ENCODE measurements at regions not wholly inside any gene's neighbourhood (a gene's known extent, or its start where the extent isn't known, plus 50 kb on each side); places are given as distances from the start of the nearest gene placed in this dataset.
"Not testable (repeated sequence)": the region's sequence is repeated elsewhere in the genome, so short reads cannot be mapped to it uniquely, and the experiment has no call there.

- no peak overlapping the region for H2AFZ ChIP-seq (ENCODE audit: low read length)
- no peak for TF ChIP-seq CTCF (IDR thresholded peaks at IDR 0.05; ENCODE audit: extremely low read depth, low read depth, low read length)
- H3K4me2 ChIP-seq (ENCODE audit: insufficient read depth, low read length), result no peak overlapping the region
- H3K36me3 ChIP-seq (ENCODE audit: insufficient read depth, low read length), result no peaks in the 10 kb centered on the region
- H3K4me3 ChIP-seq (ENCODE audit: insufficient read depth, low read length), result no peak overlapping the region
- H3K79me2 ChIP-seq (ENCODE audit: insufficient read depth, low read length), result no peaks in the 10 kb centered on the region
- H3K9me3 ChIP-seq (ENCODE audit: low read depth, low read length), result no peaks in the 10 kb centered on the region
- no peaks in the 10 kb centered on the region for H3K27me3 ChIP-seq (ENCODE audit: insufficient read depth, low read length)
- H4K20me1 ChIP-seq (ENCODE audit: insufficient read depth, low read length), result no peaks in the 10 kb centered on the region
- DNase-seq (ENCODE audit: insufficient read length, low spot score, missing footprints), result no peak
- no peak overlapping the region for H3K27ac ChIP-seq (ENCODE audit: low read depth, low read length)
- H3K4me1 ChIP-seq (ENCODE audit: insufficient read depth, low read length), result no peaks in the 10 kb centered on the region
Measured at GRCh38 chr7:37594602-37595001, 89.0 kb upstream of the GPR141 start.

GRCh38 chr7:37598824-37599223 is 84.7 kb upstream of the GPR141 start:
- no peak for TF ChIP-seq CTCF (IDR thresholded peaks at IDR 0.05; ENCODE audit: extremely low read depth, low read depth, low read length)
- H3K79me2 ChIP-seq (ENCODE audit: insufficient read depth, low read length), result no peaks in the 10 kb centered on the region
- peak; percentile 9 for DNase-seq (ENCODE audit: insufficient read length, low spot score, missing footprints)
- no peak overlapping the region for H3K4me2 ChIP-seq (ENCODE audit: insufficient read depth, low read length)
- no peak overlapping the region for H3K27ac ChIP-seq (ENCODE audit: low read depth, low read length)
- H3K27me3 ChIP-seq (ENCODE audit: insufficient read depth, low read length), result no peaks in the 10 kb centered on the region
- no peak overlapping the region for H3K4me3 ChIP-seq (ENCODE audit: insufficient read depth, low read length)
- no peaks in the 10 kb centered on the region for H3K9me3 ChIP-seq (ENCODE audit: low read depth, low read length)
- H4K20me1 ChIP-seq (ENCODE audit: insufficient read depth, low read length), result no peaks in the 10 kb centered on the region
- H2AFZ ChIP-seq (ENCODE audit: low read length), result no peak overlapping the region
- H3K4me1 ChIP-seq (ENCODE audit: insufficient read depth, low read length), result no peaks in the 10 kb centered on the region
- no peaks in the 10 kb centered on the region for H3K36me3 ChIP-seq (ENCODE audit: insufficient read depth, low read length)

GRCh38 chr7:37601321-37601720 is 82.2 kb upstream of the GPR141 start:
- Histone ChIP-seq H3K4me2 (ENCODE audit: insufficient read depth, low read length) (no peak overlapping the region), H3K9me3 (ENCODE audit: low read depth, low read length) (no peaks in the 10 kb centered on the region)
- TF ChIP-seq CTCF (IDR thresholded peaks at IDR 0.05; ENCODE audit: extremely low read depth, low read depth, low read length), result no peak

GRCh38 chr7:37604078-37604477 is 79.5 kb upstream of the GPR141 start:
- H4K20me1 ChIP-seq (ENCODE audit: insufficient read depth, low read length), result no peaks in the 10 kb centered on the region
- H3K27ac ChIP-seq (ENCODE audit: low read depth, low read length), result no peak overlapping the region
- no peaks in the 10 kb centered on the region for H3K36me3 ChIP-seq (ENCODE audit: insufficient read depth, low read length)
- H3K9me3 ChIP-seq (ENCODE audit: low read depth, low read length), result peaks cover 4% of the 10 kb centered on the region
- no peak for DNase-seq (ENCODE audit: insufficient read length, low spot score, missing footprints)
- H3K79me2 ChIP-seq (ENCODE audit: insufficient read depth, low read length), result no peaks in the 10 kb centered on the region
- H3K27me3 ChIP-seq (ENCODE audit: insufficient read depth, low read length), result no peaks in the 10 kb centered on the region
- no peak overlapping the region for H3K4me3 ChIP-seq (ENCODE audit: insufficient read depth, low read length)
- H3K4me1 ChIP-seq (ENCODE audit: insufficient read depth, low read length), result no peaks in the 10 kb centered on the region
- no peak for TF ChIP-seq CTCF (IDR thresholded peaks at IDR 0.05; ENCODE audit: extremely low read depth, low read depth, low read length)
- no peak overlapping the region for H2AFZ ChIP-seq (ENCODE audit: low read length)
- no peak overlapping the region for H3K4me2 ChIP-seq (ENCODE audit: insufficient read depth, low read length)

More at GRCh38 chr7:37601321-37601720, 82.2 kb upstream of the GPR141 start:
- no peaks in the 10 kb centered on the region for H3K79me2 ChIP-seq (ENCODE audit: insufficient read depth, low read length)
- no peaks in the 10 kb centered on the region for H3K4me1 ChIP-seq (ENCODE audit: insufficient read depth, low read length)
- no peak for DNase-seq (ENCODE audit: insufficient read length, low spot score, missing footprints)
- no peaks in the 10 kb centered on the region for H3K27me3 ChIP-seq (ENCODE audit: insufficient read depth, low read length)
- no peak overlapping the region for H3K27ac ChIP-seq (ENCODE audit: low read depth, low read length)
- no peaks in the 10 kb centered on the region for H3K36me3 ChIP-seq (ENCODE audit: insufficient read depth, low read length)
- no peaks in the 10 kb centered on the region for H4K20me1 ChIP-seq (ENCODE audit: insufficient read depth, low read length)
- H3K4me3 ChIP-seq (ENCODE audit: insufficient read depth, low read length), result no peak overlapping the region
- no peak overlapping the region for H2AFZ ChIP-seq (ENCODE audit: low read length)

GRCh38 chr7:37617406-37617805 is 66.2 kb upstream of the GPR141 start:
- not testable (repeated sequence) for H3K4me1 ChIP-seq (ENCODE audit: insufficient read depth, low read length); H3K4me3 ChIP-seq (ENCODE audit: insufficient read depth, low read length); H3K27me3 ChIP-seq (ENCODE audit: insufficient read depth, low read length); H2AFZ ChIP-seq (ENCODE audit: low read length); H3K36me3 ChIP-seq (ENCODE audit: insufficient read depth, low read length); H4K20me1 ChIP-seq (ENCODE audit: insufficient read depth, low read length); DNase-seq (ENCODE audit: insufficient read length, low spot score, missing footprints); H3K9me3 ChIP-seq (ENCODE audit: low read depth, low read length); H3K4me2 ChIP-seq (ENCODE audit: insufficient read depth, low read length); H3K79me2 ChIP-seq (ENCODE audit: insufficient read depth, low read length); H3K27ac ChIP-seq (ENCODE audit: low read depth, low read length)
